GM20000 (cell line): ENCODE measurements at regions not wholly inside any gene's neighbourhood (a gene's known extent, or its start where the extent isn't known, plus 50 kb on each side); places are given as distances from the start of the nearest gene placed in this dataset.

Experiments used
- DNase-seq: peaks from one replicate; pipeline ENCODE4 v3.0.0; 2012; ENCODE audit warnings: low spot score
- CTCF ChIP-seq: IDR thresholded peaks from 2 replicates; pipeline ENCODE4 v1.5.1; 2012; ENCODE audit warnings: mild to moderate bottlenecking, control low read depth; ENCODE audit errors: extremely low read depth, missing control alignments

- no peak for TF ChIP-seq CTCF
- no peak for DNase-seq
These were observed 70.6 kb upstream of the ARHGAP5 start for GRCh38 chr14:32006263-32007110.

GRCh38 chr14:32007755-32008362 lies 69.2 kb upstream of the ARHGAP5 start:
- TF ChIP-seq CTCF = no peak

GRCh38 chr14:32008602-32009193 lies 68.4 kb upstream of the ARHGAP5 start:
- no peak for TF ChIP-seq CTCF
- DNase-seq = no peak

More at GRCh38 chr14:32007755-32008362, 69.2 kb upstream of the ARHGAP5 start:
- DNase-seq = no peak

GRCh38 chr14:32009221-32009975 lies 67.7 kb upstream of the ARHGAP5 start:
- no peak for DNase-seq
- TF ChIP-seq CTCF = no peak

- no peak for DNase-seq
- TF ChIP-seq CTCF = no peak
These were observed 67.0 kb upstream of the ARHGAP5 start for GRCh38 chr14:32009976-32010581.

GRCh38 chr14:32010604-32011125 lies 66.4 kb upstream of the ARHGAP5 start:
- no peak for DNase-seq
- TF ChIP-seq CTCF = no peak
